Dermis blood vessel endothelial cell (primary cell): ENCODE measurements at regions not wholly inside any gene's neighbourhood (a gene's known extent, or its start where the extent isn't known, plus 50 kb on each side); places are given as distances from the start of the nearest gene placed in this dataset.
"Not testable (repeated sequence)": the region's sequence is repeated elsewhere in the genome, so short reads cannot be mapped to it uniquely, and the experiment has no call there.

ENCODE experiments used
- DNase-seq: peaks from one replicate; pipeline ENCODE4 v3.0.0; 2010

- no peak for DNase-seq
These were observed 114.4 kb upstream of the SLC35F3 start for GRCh38 chr1:233790121-233790520.

- peak; percentile 58 for DNase-seq
These were observed 113.7 kb upstream of the SLC35F3 start for GRCh38 chr1:233790662-233791371.

- no peak for DNase-seq
These were observed 113.1 kb upstream of the SLC35F3 start for GRCh38 chr1:233791372-233791703.

GRCh38 chr1:233791721-233792120 is 112.8 kb upstream of the SLC35F3 start:
- no peak for DNase-seq

- DNase-seq = no peak
These were observed 109.6 kb upstream of the SLC35F3 start for GRCh38 chr1:233794863-233795262.

GRCh38 chr1:233796146-233796783 is 108.2 kb upstream of the SLC35F3 start:
- DNase-seq = no peak

GRCh38 chr1:233802611-233803010 is 101.9 kb upstream of the SLC35F3 start:
- no peak for DNase-seq

- no peak for DNase-seq
These were observed 98.7 kb upstream of the SLC35F3 start for GRCh38 chr1:233805786-233806185.

DNA sequence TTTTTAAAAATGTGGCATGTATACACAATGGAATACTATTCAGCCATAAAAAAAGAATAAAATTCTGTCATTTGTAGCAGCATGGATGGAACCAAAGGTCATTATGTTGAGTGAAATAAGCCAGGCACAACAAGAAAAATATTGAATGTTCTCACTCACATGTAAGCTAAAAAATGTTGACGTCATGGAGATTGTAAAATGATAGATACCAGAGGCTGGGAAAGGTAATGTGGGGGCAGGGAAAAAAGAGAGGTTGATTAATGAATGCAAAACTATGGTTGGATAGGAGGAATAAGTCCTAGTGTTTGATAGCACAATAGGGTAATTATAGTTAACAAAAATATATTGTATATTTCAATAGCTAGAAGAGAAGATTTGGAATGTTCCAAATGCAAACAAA is 89.1 kb upstream of the SLC35F3 start:
- DNase-seq = no peak

GRCh38 chr1:233815865-233816264 is 88.6 kb upstream of the SLC35F3 start:
- no peak for DNase-seq

- no peak for DNase-seq
These were observed 88.1 kb upstream of the SLC35F3 start for GRCh38 chr1:233816348-233816747.

- DNase-seq = no peak
These were observed 85.4 kb upstream of the SLC35F3 start for GRCh38 chr1:233819042-233819441.

GRCh38 chr1:233824179-233824578 is 80.3 kb upstream of the SLC35F3 start:
- not testable (repeated sequence) for DNase-seq

DNA sequence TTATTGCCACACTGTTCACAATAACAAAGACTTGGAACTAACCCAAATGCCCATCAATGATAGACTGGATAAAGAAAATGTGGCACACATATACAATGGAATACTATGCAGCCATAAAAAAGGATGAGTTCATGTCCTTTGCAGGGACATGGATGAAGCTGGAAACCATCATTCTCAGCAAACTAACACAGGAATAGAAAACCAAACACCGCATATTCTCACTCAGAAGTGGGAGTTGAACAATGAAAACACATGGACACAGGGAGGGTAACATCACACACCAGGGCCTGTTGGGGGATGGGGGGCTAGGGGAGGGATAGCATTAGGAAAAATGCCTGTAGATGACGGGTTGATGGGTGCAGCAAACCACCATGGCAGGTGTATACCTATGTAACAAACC is 76.5 kb upstream of the SLC35F3 start:
- DNase-seq = not testable (repeated sequence)

GRCh38 chr1:233828480-233828879 is 76.0 kb upstream of the SLC35F3 start:
- no peak for DNase-seq

GRCh38 chr1:233834609-233835008 is 69.9 kb upstream of the SLC35F3 start:
- no peak for DNase-seq

DNA sequence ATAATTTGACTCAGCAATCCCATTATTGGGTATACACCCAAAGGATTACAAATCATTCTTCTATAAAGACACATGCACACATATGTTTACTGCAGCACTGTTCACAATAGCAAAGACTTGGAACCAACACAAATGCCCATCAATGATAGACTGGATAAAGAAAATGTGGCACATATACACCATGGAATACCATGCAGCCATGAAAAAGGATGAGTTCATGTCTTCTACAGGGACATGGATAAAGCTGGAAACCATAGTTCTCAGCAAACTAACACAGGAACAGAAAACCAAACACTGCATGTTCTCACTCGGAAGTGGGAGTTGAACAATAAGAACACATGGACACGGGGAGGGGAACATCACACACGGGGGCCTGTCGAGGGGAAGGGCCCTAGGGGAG is 66.3 kb upstream of the SLC35F3 start:
- DNase-seq = not testable (repeated sequence)

DNA sequence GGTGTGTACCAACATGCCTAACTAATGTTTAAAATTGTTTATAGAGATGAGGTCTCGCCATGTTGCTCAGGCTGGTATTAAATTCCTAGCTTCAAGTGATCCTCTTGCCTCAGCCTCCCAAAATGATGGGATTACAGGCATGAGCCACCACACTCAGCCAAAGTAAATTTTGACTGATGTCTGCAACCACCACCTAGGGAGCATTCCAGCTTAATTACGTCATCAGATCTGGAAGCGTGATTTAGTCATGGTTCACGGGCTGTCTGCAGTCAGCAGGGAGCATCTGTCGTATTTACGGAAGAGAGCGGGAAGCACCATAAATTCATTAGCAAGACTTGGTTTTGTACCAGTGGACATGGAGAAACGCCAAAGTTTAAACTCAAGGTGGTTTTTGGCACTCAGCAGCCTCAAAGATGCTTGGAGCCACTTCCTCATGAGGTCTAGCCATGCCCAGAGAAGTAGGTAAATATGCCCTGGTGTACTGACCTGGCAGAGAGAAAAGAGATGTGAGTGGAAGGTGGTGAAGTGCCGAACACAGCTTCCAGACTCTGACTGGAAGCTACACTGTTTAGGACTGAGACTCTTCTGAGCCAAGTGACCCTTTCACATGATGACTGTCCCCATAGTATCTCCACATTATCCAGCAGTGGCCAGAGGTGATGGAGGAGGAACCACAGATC is 60.8 kb upstream of the SLC35F3 start:
- DNase-seq = no peak

GRCh38 chr1:233844275-233844674 is 60.2 kb upstream of the SLC35F3 start:
- DNase-seq = no peak

DNA sequence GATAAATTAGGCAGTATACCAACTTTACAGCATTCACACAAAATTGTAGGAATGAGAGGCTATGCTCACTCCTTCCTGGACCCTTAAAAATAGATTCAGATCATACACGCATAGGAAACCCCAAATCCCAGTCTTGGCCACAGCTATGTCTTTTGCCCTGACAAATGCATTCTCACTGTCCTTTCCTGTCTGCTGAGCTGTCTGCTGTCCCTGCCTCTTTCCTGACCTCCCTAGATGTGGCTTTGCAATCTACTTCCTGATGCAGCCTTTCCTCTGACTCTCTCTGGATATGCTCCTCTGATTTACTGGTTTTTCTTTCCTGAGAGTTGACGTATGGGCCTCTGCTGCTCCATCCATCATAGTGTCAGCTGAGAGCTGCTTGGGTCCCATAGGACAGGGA is 59.8 kb upstream of the SLC35F3 start:
- DNase-seq = no peak
